ENCODE measurements at regions not wholly inside any gene's neighbourhood (a gene's known extent, or its start where the extent isn't known, plus 50 kb on each side); places are given as distances from the start of the nearest gene placed in this dataset.

DNA sequence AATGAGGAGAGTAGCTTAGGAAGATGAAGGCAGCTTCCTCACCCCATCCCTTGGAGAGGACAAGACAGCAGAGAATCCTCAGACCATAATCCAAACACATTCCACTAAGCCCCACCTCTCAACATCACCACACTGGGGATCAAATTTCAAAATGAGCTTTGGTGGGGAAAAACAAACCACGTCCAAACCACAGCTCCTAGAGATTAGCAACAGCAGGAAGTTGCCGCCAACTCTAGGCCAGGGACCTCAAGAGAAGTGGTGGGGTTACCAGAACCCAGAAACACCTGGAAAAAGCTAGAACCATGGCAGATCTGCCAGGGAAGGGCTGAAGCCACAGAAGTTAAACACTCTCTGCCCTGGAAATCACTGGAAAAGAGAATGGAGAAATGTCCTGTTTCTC, 571.6 kb downstream of the HS3ST4 start (continued):
- no peak for TF ChIP-seq BCLAF1 (IDR thresholded peaks at IDR 0.05)

GRCh38 chr16:26267641-26268040, 575.9 kb downstream of the HS3ST4 start:
- intact Hi-C loops (cut with micrococcal nuclease; ENCODE audit: unreplicated experiment), result no loop called here
- no peak for ATAC-seq
- TF ChIP-seq, protein P1, sequence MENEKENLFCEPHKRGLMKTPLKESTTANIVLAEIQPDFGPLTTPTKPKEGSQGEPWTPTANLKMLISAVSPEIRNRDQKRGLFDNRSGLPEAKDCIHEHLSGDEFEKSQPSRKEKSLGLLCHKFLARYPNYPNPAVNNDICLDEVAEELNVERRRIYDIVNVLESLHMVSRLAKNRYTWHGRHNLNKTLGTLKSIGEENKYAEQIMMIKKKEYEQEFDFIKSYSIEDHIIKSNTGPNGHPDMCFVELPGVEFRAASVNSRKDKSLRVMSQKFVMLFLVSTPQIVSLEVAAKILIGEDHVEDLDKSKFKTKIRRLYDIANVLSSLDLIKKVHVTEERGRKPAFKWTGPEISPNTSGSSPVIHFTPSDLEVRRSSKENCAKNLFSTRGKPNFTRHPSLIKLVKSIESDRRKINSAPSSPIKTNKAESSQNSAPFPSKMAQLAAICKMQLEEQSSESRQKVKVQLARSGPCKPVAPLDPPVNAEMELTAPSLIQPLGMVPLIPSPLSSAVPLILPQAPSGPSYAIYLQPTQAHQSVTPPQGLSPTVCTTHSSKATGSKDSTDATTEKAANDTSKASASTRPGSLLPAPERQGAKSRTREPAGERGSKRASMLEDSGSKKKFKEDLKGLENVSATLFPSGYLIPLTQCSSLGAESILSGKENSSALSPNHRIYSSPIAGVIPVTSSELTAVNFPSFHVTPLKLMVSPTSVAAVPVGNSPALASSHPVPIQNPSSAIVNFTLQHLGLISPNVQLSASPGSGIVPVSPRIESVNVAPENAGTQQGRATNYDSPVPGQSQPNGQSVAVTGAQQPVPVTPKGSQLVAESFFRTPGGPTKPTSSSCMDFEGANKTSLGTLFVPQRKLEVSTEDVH (IDR thresholded peaks at IDR 0.05; ENCODE audit: low read depth, partially characterized antibody), result no peak
- TF ChIP-seq JUNB (IDR thresholded peaks at IDR 0.05) (no peak), SUPT20H (IDR thresholded peaks at IDR 0.05; ENCODE audit: borderline replicate concordance, control insufficient read depth, low read depth, low read length) (no peak), ZNF622 (IDR thresholded peaks at IDR 0.05) (no peak), HDAC2 (IDR thresholded peaks at IDR 0.05) (no peak), YBX1 (IDR thresholded peaks at IDR 0.05) (no peak), GABPA (IDR thresholded peaks at IDR 0.05; ENCODE audit: low read depth) (no peak), CBX3 (IDR thresholded peaks at IDR 0.05; ENCODE audit: borderline replicate concordance, low read depth) (no peak), STAT1 (conservative IDR thresholded peaks at IDR 0.05) (no peak), TAF1 (IDR thresholded peaks at IDR 0.05; ENCODE audit: borderline replicate concordance, low read depth, low read length) (no peak), MYC (IDR thresholded peaks at IDR 0.05; ENCODE audit: insufficient read depth, insufficient read length, insufficient replicate concordance, low read length, severe bottlenecking) (no peak), SIN3A (IDR thresholded peaks at IDR 0.05; ENCODE audit: low read depth, low read length) (no peak), ATF7 (IDR thresholded peaks at IDR 0.05; ENCODE audit: low read depth) (no peak), PAX8 (IDR thresholded peaks at IDR 0.05) (no peak), NRF1 (conservative IDR thresholded peaks at IDR 0.05; ENCODE audit: low read depth, low read length) (no peak), GATAD2B (conservative IDR thresholded peaks at IDR 0.05; ENCODE audit: low read depth) (no peak), USF2 (IDR thresholded peaks at IDR 0.05; ENCODE audit: borderline replicate concordance, low read depth, low read length) (no peak)
- TF ChIP-seq, protein P2, sequence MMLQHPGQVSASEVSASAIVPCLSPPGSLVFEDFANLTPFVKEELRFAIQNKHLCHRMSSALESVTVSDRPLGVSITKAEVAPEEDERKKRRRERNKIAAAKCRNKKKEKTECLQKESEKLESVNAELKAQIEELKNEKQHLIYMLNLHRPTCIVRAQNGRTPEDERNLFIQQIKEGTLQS (IDR thresholded peaks at IDR 0.05; ENCODE audit: borderline replicate concordance, extremely low read depth, low read depth, low read length), result no peak

More at GRCh38 chr16:26267641-26268040, 575.9 kb downstream of the HS3ST4 start:
- BruUV-seq (replicated peaks), result no TSS peak
- Histone ChIP-seq H3K9ac (ENCODE audit: control insufficient read depth, insufficient read depth, low read length) (no peak overlapping the region), H3K4me3 (no peak overlapping the region), H3K79me2 (ENCODE audit: control insufficient read depth, insufficient read depth, low read length) (no peaks in the 10 kb centered on the region), H2AFZ (ENCODE audit: control insufficient read depth, low read depth, low read length) (no peak overlapping the region), H3K4me1 (ENCODE audit: control insufficient read depth, insufficient read depth, low read length) (no peaks in the 10 kb centered on the region), H3K9me3 (replicated peaks; ENCODE audit: control insufficient read depth, insufficient read depth, low read length) (no peaks in the 10 kb centered on the region), H4K20me1 (ENCODE audit: control insufficient read depth, insufficient read depth) (no peaks in the 10 kb centered on the region), H3K36me3 (ENCODE audit: control insufficient read depth in 2 of 2, insufficient read depth in 2 of 2, low read length in 1 of 2) (no peaks in the 10 kb centered on the region), H3K4me2 (ENCODE audit: control insufficient read depth, insufficient read depth) (no peak overlapping the region), H3K27ac (ENCODE audit: control insufficient read depth, insufficient read depth) (no peak overlapping the region), H3K27me3 (replicated peaks in 1 of 2; ENCODE audit: control insufficient read depth in 2 of 2, insufficient read depth in 2 of 2, low read length in 1 of 2) (no peaks in the 10 kb centered on the region)
- WGBS (ENCODE audit: insufficient coverage, insufficient replicate concordance, low lambda C conversion rate, missing lambda C conversion rate), result 0% methylated on average over 3 of the region's 3 CpGs
- ChIA-PET POLR2A (no interaction called here), SMC1A (ENCODE audit: uncharacterized antibody, unreplicated experiment) (interaction anchor here (0.6 kb wide), 1 partner anchor 8 kb away, joined by 3 read pairs; no protein-coding TSS in a partner anchor), RAD21 (ENCODE audit: unreplicated experiment) (no interaction called here), CTCF (no interaction called here)
- no peak for DNase-seq (ENCODE audit: low read depth, low spot score)
- FAIRE-seq, result no peak
- in situ Hi-C loops (cut with MboI), result no loop called here

Data from GM12878 (cell line).